ENCODE measurements at regions not wholly inside any gene's neighbourhood (a gene's known extent, or its start where the extent isn't known, plus 50 kb on each side); places are given as distances from the start of the nearest gene placed in this dataset.
A peak's percentile ranks its signal among the peaks of the same experiment; 100 is the strongest.

DNA sequence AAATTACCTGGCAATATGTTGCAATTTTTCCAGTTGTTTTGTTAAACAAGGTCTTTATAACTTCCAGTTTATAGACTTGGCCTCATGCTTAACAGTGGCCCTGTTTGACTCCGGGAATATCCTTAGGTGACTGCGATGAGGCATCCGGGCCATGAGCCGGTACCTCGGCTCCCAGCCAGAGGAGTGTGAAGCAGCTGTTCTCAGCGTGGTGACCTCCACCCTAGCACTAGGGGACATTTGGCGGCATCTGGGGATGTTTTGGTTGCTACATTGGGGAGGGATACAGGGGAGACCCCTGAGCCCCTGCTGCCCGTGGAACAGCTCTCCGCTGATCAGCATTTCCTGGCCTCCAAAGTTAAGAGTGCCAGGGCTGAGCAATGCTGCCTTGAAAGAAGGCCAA is 533.4 kb downstream of the IRX1 start:
- no peak for TF ChIP-seq CTCF (conservative IDR thresholded peaks at IDR 0.05)
- no peak for DNase-seq (ENCODE audit: low read depth, low spot score)
- H3K36me3 Mint-ChIP-seq (ENCODE audit: low read depth), result peaks cover 3% of the 10 kb centered on the region
- no peak overlapping the region for H3K27ac Mint-ChIP-seq (ENCODE audit: unreplicated experiment)
- peaks cover 4% of the 10 kb centered on the region for H3K9me3 Mint-ChIP-seq
- H3K4me3 Mint-ChIP-seq, result no peak overlapping the region
- no peaks in the 10 kb centered on the region for H3K27me3 Mint-ChIP-seq (ENCODE audit: low read depth)
- peaks cover 3% of the 10 kb centered on the region for H3K4me1 Mint-ChIP-seq

DNA sequence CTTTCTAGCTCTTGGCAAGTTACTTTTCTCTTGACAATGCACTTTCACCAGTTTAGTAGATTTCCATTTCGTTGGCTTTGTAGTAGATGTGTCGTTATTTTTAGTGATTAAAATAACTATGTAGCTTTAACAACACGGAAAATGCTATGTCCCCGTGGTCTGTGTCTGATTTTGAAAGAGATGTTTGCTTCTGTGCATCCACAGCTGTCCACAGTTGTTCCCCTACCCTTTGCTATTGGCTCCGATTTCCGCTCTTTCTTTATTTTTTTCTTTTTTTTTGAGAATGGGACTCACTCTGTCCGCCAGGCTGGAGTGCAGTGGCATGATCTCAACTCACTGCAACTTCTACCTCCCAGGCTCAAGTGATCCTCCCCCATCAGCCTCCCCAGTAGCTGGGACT is 533.9 kb downstream of the IRX1 start:
- peak overlapping the region; percentile 19 for H3K27ac Mint-ChIP-seq (ENCODE audit: unreplicated experiment)
- no peaks in the 10 kb centered on the region for H3K27me3 Mint-ChIP-seq (ENCODE audit: low read depth)
- no peak for DNase-seq (ENCODE audit: low read depth, low spot score)

GRCh38 chr5:4130819-4131218 is 535.2 kb downstream of the IRX1 start:
- no peak overlapping the region for H3K27ac Mint-ChIP-seq (ENCODE audit: unreplicated experiment)
- DNase-seq (ENCODE audit: low read depth, low spot score), result no peak
- peaks cover 3% of the 10 kb centered on the region for H3K36me3 Mint-ChIP-seq (ENCODE audit: low read depth)
- no peak overlapping the region for H3K4me3 Mint-ChIP-seq
- TF ChIP-seq CTCF (conservative IDR thresholded peaks at IDR 0.05), result no peak
- peaks cover 4% of the 10 kb centered on the region for H3K9me3 Mint-ChIP-seq
- H3K4me1 Mint-ChIP-seq, result no peaks in the 10 kb centered on the region
- no peaks in the 10 kb centered on the region for H3K27me3 Mint-ChIP-seq (ENCODE audit: low read depth)

More for the DNA sequence above, 533.9 kb downstream of the IRX1 start:
- Mint-ChIP-seq H3K4me3 (no peak overlapping the region), H3K9me3 (peaks cover 4% of the 10 kb centered on the region), H3K36me3 (ENCODE audit: low read depth) (peaks cover 3% of the 10 kb centered on the region), H3K4me1 (no peaks in the 10 kb centered on the region)
- no peak for TF ChIP-seq CTCF (conservative IDR thresholded peaks at IDR 0.05)

GRCh38 chr5:4137781-4138180 is 542.1 kb downstream of the IRX1 start:
- H3K27ac Mint-ChIP-seq (ENCODE audit: unreplicated experiment), result peak overlapping the region; percentile 93
- peaks cover 21% of the 10 kb centered on the region for H3K4me1 Mint-ChIP-seq
- H3K4me3 Mint-ChIP-seq, result no peak overlapping the region
- no peaks in the 10 kb centered on the region for H3K27me3 Mint-ChIP-seq (ENCODE audit: low read depth)
- H3K9me3 Mint-ChIP-seq, result peaks cover 3% of the 10 kb centered on the region
- DNase-seq (ENCODE audit: low read depth, low spot score), result no peak
- TF ChIP-seq CTCF (conservative IDR thresholded peaks at IDR 0.05), result no peak
- no peaks in the 10 kb centered on the region for H3K36me3 Mint-ChIP-seq (ENCODE audit: low read depth)

DNA sequence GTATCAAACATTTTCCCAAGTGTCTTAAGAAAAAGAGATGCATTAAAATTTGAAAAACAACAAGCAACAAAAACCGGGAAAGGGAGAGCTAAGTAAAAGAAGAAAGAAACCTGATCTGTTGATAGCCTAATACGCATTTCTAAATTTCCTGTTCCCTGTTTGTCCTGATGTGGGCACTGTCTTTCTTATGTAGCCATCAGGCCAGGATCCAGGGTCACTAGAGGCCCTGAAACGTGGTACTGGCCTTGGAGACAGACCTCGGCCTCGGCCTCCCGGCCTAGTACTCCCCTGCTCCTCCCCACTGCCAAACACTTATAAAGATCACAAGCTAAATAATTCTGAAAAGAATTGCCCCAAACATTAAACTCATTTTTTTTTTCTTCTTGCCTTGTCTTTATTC is 547.2 kb downstream of the IRX1 start:
- Mint-ChIP-seq H3K27me3 (ENCODE audit: low read depth) (no peaks in the 10 kb centered on the region), H3K36me3 (ENCODE audit: low read depth) (no peaks in the 10 kb centered on the region), H3K27ac (ENCODE audit: unreplicated experiment) (no peak overlapping the region), H3K4me1 (peaks cover 19% of the 10 kb centered on the region), H3K4me3 (no peak overlapping the region), H3K9me3 (no peaks in the 10 kb centered on the region)
- TF ChIP-seq CTCF (conservative IDR thresholded peaks at IDR 0.05), result no peak
- no peak for DNase-seq (ENCODE audit: low read depth, low spot score)

All from neural crest cell (in vitro differentiated cells).